GM08714 (cell line): ENCODE measurements at regions not wholly inside any gene's neighbourhood (a gene's known extent, or its start where the extent isn't known, plus 50 kb on each side); places are given as distances from the start of the nearest gene placed in this dataset.

Source experiments
- H3K4me3 ChIP-seq: fragments of 200-500 bp; sonication (Bioruptor generic); 2 replicates; pipeline ENCODE4 v1.5.1; 2014; ENCODE audit warnings: mild to moderate bottlenecking, low read length, inconsistent platforms
- ZNF274 ChIP-seq: IDR thresholded peaks from 2 replicates; pipeline ENCODE4 v1.6.1; 2012; ENCODE audit warnings: mild to moderate bottlenecking, low read depth, low read length

DNA sequence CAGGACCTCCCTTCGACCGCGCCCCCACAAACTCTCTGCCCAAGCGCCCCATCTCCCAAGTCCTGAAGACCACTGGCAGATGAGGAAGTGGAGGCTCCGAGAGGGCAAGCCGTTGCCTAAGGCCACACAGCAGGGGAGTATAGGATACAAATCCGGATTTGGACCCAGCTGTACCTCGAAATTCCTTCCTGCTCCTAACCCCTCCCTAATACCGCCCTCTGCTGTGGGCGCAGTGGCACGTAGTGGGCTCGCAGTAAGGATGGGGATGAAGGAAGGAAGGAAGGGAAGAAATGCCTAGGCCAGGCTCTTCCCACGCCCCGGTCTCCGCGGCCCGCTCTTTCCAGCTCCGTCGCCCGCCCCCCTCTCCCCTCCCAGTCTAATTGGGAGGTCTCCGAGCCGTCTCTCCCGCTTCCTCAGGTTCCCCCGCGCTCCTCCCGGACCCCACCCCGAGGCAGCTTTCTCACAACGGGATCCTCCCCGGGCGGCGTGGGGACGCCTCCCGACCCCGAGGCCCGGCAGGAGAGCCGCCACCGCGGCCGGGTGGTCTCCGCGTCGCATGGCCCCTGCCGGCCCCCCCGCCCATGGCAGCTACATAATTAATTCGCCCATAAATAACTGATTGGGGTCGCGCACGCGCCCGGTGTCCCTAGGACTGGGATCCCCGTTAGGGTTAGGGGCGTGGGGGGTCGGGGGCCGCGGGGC is 138.9 kb downstream of the C9orf50 start:
- no peak overlapping the region for H3K4me3 ChIP-seq
- no peak for TF ChIP-seq ZNF274

DNA sequence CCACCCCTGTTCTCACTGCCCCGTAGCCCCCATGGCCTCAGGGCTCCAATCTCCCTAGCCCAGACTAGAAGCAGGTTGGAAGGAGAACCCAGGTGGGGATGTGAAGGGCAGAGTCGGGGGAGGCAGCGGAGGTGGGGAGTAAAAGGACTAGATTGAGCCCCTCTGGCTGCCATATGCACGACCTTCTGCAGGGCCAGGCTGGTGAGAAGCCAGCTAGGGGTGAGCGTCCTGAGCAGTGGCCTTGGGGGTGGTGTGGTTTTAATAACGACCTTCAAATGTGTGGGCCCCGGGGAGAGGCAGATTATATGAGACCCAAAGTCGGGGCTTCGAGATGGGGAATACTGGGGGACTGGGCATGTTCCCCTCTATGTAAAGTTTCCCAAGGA is 139.5 kb downstream of the C9orf50 start:
- H3K4me3 ChIP-seq, result no peak overlapping the region
- no peak for TF ChIP-seq ZNF274

DNA sequence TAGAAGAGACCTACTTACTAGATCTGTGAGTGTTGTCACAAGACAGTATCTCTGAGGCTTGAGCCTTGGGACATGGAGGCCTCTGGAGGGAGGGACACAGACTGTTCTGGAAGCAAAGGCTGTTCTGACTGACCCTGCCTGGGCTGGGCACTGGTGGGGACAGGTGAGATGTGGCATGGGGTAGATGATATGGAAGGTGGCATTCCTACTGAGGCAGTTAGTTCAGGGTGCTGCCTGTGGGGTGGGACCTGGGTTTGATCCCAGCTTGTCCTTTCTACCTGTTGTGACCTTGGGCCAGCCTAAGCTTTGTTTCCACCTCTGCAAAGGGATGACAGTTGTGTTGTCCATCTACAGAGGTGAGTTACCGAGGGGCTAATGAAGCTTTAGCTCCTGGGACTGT is 140.2 kb downstream of the C9orf50 start:
- no peak for TF ChIP-seq ZNF274
- no peak overlapping the region for H3K4me3 ChIP-seq

DNA sequence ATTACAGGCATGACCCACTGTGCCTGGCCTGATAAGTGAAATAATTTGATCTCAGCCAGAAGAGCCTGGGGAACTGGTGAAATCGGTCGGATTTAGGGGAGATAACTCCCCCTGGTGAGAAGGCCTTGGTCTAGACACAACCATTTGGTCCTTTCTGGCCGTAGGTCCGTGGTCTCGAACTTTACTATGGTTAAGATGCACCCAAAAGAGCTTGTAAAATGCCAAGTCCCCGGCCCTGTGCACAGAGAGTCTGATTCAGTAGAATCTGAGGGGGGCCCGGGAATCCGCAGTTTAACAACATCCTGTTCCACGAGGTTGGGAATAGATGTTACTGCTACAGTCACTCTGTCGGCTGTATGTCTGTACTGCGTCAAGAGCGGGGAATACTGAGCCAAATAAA is 140.7 kb downstream of the C9orf50 start:
- H3K4me3 ChIP-seq, result no peak overlapping the region
- no peak for TF ChIP-seq ZNF274

DNA sequence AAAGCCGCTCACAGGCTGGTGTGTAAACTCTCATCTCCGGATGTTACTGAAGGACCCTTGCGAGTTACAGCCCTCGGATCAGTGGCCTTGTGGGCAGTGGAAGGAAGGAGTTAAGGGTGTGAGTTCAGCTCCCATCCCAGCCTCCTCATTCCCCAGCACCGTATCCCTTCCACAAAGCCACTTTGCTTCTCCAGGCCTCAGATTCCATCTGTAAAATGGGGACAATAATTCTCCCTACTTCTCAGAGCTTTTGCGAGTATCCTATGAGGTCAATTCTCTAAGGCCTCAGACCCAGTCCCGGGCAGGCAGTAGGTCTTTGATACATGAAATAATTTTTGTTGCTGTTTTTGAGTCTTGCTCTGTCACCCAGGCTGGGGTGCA is 141.3 kb downstream of the C9orf50 start:
- TF ChIP-seq ZNF274, result no peak
- H3K4me3 ChIP-seq, result no peak overlapping the region

DNA sequence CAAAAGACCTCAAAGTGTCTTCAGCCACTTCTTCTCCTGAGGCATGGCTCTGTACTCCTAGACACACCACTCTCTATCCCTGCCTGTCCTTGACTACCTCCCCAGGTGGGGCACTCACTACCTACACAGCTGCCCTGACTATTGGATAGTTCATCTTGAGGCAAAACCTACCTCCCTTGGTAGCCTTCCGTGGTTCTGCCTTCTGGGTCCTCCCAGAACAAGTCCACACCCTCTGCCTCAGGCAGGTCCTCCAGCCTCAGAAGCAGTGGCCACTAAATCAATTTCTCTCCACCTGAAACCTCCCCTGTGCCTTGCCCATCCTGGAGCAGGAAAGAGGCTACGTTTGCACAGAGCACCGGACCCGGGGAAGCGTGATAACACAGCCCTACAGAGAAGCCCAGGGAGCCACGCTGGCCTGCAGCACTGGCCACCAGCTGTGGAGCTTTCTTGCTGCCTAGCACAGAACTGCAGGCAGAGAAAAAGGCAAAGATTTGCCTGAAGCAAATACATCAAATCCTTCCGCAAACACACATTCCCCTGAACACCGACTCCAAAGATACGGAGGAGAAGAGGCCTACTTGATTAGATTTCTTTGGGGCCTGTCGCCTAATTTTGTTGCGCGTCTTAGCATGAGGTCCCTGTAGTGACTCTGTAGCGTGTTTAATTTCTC is 141.8 kb downstream of the C9orf50 start:
- TF ChIP-seq ZNF274, result no peak
- no peak overlapping the region for H3K4me3 ChIP-seq

DNA sequence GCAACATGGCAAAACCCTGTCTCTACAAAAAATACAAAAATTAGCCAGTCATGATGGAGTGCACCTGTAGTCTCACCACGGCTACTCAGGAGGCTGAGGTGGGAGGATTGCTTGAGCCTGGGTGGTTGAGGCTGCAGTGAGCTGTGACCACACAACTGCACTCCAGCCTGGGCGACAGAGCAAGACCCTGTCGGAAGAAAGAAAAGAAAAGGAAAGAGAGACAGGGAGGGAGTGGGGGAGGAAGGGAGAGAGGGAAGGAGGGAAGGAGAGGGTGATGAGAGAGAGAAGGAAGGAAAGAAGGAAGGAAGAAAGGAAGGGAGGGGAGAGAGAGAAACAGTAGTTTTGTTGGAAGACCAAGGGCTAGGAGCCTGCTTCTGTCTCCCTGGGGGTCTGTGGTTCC is 142.4 kb downstream of the C9orf50 start:
- no peak for TF ChIP-seq ZNF274
- H3K4me3 ChIP-seq, result no peak overlapping the region

DNA sequence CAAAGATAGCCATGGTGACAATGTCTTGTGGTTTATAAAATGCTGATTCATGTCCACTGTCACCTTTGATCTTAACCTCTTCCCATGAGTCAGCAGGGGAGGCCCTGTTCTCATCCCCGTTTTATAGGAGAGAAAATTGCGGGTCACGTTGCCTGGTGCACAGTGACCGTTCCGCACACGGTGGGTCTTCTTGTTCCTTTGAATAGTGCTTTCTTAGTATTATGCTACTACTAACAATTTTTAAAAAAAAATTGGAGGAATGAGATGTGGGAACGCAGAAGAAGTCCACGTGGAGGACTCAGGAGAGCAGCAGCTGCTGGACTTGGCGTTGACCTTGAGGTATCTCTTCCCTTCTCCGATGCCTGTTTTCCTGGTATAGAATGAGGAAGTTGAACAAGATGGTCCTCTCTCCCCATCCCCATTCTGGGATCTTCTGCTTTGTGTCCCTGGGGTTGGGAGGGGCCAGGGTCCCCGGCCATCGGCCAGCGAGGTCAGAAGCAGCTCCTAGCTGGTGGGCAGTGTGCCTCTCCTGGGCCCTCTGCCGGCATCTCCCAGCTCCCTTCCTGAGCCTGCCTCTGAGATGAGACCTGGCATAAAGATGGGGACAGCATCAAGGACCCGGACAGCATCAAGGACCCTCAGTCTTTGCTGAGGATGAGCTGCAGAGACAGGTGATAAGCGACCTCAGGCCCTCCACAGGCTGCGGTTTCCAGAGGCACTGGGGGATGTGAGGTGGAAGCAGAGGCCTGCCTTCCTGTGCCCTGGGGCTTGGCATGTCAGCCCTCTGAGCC is 143.9 kb downstream of the C9orf50 start:
- no peak for TF ChIP-seq ZNF274
- H3K4me3 ChIP-seq, result no peak overlapping the region

DNA sequence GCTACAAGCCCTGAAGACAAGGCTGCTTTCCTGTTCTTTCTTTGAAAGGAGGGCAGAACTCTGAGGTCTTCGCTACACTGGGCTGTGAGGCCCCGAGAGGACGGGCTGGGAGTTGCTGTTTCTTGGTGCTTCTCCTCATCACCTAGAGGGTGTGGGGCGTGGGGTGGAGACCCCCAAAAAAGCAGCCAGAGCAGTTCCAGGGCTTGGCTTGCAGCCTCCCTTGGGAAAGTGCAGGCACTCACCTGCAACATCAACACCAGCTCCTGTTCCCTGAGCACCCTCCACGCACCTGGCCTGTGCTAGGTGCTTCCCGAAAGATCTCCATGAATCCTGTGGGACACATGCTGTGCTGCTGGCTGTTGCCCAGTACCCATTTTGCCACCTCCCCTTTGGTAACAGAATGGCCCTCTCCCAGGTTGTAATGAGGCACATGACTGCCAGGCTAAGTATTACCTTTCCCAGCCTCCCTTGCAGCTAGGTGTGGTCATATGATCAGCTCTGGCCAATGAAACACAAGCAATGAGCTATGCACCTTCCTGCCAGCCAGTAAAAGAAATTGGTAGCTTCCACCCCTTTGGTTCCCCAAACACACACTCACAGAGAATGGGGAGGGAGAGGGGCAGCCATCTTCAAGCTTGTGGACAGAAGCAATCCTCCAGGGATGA is 146.0 kb downstream of the C9orf50 start:
- TF ChIP-seq ZNF274, result no peak
- no peak overlapping the region for H3K4me3 ChIP-seq

DNA sequence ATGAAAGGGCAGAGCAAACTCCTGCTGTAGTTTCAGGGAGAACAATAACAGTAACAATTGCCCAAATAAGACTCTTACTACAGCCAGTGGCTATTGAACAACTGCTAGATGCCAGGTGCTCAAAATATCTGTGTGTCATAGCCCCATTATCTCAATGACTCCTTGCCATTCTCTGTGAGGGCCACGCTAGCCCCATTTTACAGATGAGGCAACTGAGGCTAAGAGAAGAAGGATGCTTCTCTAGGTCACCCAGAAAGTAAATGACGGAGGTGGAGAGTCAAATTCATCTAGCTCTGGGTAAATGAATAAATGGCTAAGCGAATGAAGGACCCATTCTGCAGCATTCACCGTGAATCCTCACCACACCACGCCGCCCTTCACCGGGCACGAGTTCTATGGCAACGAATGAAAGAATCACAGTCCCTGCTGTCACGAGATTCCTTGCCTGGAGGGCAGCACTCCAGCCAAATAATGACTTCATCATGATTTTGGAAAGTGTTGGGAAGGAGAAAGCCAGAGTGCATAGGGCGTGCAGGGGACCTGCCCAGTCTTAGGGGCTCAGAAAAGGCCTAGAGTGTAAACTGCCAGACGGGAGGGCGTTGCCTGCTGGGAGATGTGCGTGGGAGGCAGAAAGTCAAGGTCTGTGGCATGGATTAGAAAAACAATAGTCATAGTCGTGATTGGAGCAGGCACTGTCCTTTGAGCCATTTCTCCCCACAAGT is 147.2 kb downstream of the C9orf50 start:
- no peak for TF ChIP-seq ZNF274
- H3K4me3 ChIP-seq, result no peak overlapping the region

DNA sequence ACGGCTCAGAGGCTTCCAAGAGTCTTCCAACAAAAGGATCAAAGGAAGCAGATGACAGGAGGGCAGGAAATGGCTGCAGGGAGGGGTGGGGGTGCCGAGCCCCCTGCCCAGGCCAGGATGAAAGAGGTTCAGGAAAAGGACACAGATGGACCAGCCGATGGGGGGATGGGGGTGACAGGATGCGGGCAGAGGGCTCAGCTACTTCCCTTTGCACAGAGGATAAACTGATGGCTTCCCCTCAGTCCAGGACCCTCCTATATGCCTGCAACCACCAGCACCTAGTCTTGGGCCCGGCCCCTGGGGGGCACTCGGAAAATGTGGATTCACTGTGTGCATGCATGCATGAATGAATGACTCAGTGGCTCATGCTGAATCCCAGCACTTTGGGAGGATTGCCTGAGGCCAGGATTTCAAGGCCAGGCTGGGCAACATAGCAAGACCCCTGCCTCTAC is 148.2 kb downstream of the C9orf50 start:
- TF ChIP-seq ZNF274, result no peak
- no peak overlapping the region for H3K4me3 ChIP-seq

DNA sequence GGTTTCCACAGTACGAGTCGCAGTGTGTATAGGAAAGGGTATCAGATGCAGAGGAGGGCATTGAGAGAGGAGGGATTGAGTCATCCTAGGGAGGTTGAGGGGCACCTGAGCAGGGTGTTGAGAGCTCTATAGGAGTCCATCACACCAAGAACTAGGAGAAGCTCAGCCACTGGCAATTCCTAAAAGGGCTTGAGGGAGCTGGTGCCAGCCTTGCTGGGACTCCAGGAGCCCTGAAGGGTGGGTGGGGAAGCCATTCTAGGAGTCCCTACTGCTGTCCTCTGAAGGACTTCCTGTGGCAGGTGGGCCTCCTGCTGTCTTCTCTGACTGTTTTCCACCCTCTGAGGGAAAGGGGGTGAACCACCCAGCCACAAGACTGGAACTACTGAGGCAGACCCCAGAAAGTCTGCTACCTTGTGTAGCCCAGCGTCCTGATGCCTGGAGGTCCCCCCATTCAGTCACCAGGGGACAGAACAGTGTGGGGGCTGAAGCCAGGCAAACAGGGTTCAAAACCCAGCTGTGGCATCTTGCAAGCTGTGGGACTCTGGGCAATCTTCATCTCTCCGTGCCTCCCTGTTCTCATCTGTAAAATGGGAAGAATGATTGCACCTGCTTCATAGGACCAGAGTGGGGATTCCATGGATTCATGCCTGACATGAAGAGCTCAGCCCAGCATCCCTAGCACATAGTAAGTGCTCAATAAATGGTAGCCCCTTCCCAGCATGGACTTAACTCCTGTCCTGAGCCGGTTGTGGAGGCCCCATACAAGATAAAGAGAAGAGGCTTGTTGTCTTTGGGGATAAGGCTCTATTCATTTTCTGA is 149.5 kb downstream of the C9orf50 start:
- no peak overlapping the region for H3K4me3 ChIP-seq
- TF ChIP-seq ZNF274, result no peak

DNA sequence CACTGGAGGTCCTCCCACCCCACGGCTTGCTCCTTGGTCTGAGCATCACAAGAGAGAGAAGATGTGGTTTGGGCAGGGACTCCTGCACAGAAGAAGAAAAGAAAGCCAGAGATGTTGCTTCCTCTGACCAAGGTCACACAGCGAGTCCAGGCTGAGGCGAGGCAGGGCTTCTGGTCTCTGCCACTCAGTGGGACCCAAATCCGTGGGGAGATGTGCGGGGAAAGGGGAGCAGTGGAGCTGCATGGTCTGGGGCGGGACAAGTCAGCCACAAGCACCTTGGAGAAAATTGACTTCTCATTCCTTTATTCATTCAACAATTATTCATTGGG is 150.9 kb downstream of the C9orf50 start:
- no peak overlapping the region for H3K4me3 ChIP-seq
- TF ChIP-seq ZNF274, result no peak
